HG03095 (cell line): ENCODE measurements at regions not wholly inside any gene's neighbourhood (a gene's known extent, or its start where the extent isn't known, plus 50 kb on each side); places are given as distances from the start of the nearest gene placed in this dataset.

Experiments
- ATAC-seq: cut with Tn5 transposase; IDR thresholded peaks from one replicate; pipeline ENCODE4 v1.9.1; 2021; ENCODE audit warnings: moderate library complexity; ENCODE audit not compliant: unreplicated experiment

GRCh38 chr10:28922127-28922526 lies 244.8 kb downstream of the BAMBI start:
- ATAC-seq = no peak

- no peak for ATAC-seq
Measured at GRCh38 chr10:28922861-28923260, 245.5 kb downstream of the BAMBI start.

- no peak for ATAC-seq
Measured at GRCh38 chr10:28924717-28925116, 247.4 kb downstream of the BAMBI start.

- ATAC-seq = no peak
Measured at GRCh38 chr10:28925121-28925663, 247.9 kb downstream of the BAMBI start.

GRCh38 chr10:28926932-28927331 lies 249.6 kb downstream of the BAMBI start:
- ATAC-seq = no peak

GRCh38 chr10:28928484-28928883 lies 251.2 kb downstream of the BAMBI start:
- no peak for ATAC-seq

GRCh38 chr10:28929942-28930341 lies 252.6 kb downstream of the BAMBI start:
- ATAC-seq = no peak

- ATAC-seq = no peak
Measured at GRCh38 chr10:28930514-28931495, 253.5 kb downstream of the BAMBI start.

GRCh38 chr10:28935061-28935460 lies 257.7 kb downstream of the BAMBI start:
- ATAC-seq = no peak

GRCh38 chr10:28937959-28938358 lies 260.6 kb downstream of the BAMBI start:
- no peak for ATAC-seq

GRCh38 chr10:28938745-28939144 lies 261.4 kb downstream of the BAMBI start:
- no peak for ATAC-seq

GRCh38 chr10:28939281-28940157 lies 262.2 kb downstream of the BAMBI start:
- ATAC-seq = no peak

- ATAC-seq = no peak
Measured at GRCh38 chr10:28940158-28940888, 263.0 kb downstream of the BAMBI start.

- no peak for ATAC-seq
Measured at GRCh38 chr10:28942012-28942411, 264.7 kb downstream of the BAMBI start.

GRCh38 chr10:28945959-28946358 lies 268.6 kb downstream of the BAMBI start:
- ATAC-seq = no peak

GRCh38 chr10:28946479-28946878 lies 269.2 kb downstream of the BAMBI start:
- ATAC-seq = no peak

- ATAC-seq = no peak
Measured at GRCh38 chr10:28947171-28947570, 269.9 kb downstream of the BAMBI start.

- ATAC-seq = no peak
Measured at GRCh38 chr10:28948046-28948445, 270.7 kb downstream of the BAMBI start.

GRCh38 chr10:28949005-28950004 lies 272.0 kb downstream of the BAMBI start:
- ATAC-seq = no peak
